ENCODE measurements at regions not wholly inside any gene's neighbourhood (a gene's known extent, or its start where the extent isn't known, plus 50 kb on each side); places are given as distances from the start of the nearest gene placed in this dataset.

GRCh38 chr6:146865756-146866379 lies 267.1 kb downstream of the ADGB start:
- H3K27ac ChIP-seq (replicated peaks in 1 of 4) = no peak overlapping the region
- 86% methylated on average over 5 of the region's 5 CpGs for WGBS
- no peaks in the 10 kb centered on the region for H3K36me3 ChIP-seq
- H3K9me3 ChIP-seq = no peaks in the 10 kb centered on the region
- no peak for DNase-seq (ENCODE audit: extremely low spot score)
- H3K4me3 ChIP-seq = no peak overlapping the region
- H3K4me1 ChIP-seq = peaks cover 0 to 1% (median under 1%) of the 10 kb centered on the region in 4 donors
- H3K27me3 ChIP-seq = no peaks in the 10 kb centered on the region
- intact Hi-C loops (cut with DNase I) = no loop called here
- TF ChIP-seq POLR2A (IDR thresholded peaks at IDR 0.05; ENCODE audit: low read depth) (no peak), CTCF (IDR thresholded peaks at IDR 0.05) (no peak), POLR2AphosphoS5 (IDR thresholded peaks at IDR 0.05) (no peak), EP300 (IDR thresholded peaks at IDR 0.05) (no peak)

- 94% methylated on average over 4 of the region's 4 CpGs for WGBS
- Histone ChIP-seq H3K9me3 (no peaks in the 10 kb centered on the region), H3K36me3 (no peaks in the 10 kb centered on the region), H3K4me3 (no peak overlapping the region), H3K27ac (replicated peaks in 1 of 4) (no peak overlapping the region), H3K27me3 (no peaks in the 10 kb centered on the region), H3K4me1 (no peaks in the 10 kb centered on the region)
- no peak for DNase-seq (ENCODE audit: extremely low spot score)
- intact Hi-C loops (cut with DNase I) = no loop called here
- no peak for TF ChIP-seq POLR2A (IDR thresholded peaks at IDR 0.05; ENCODE audit: low read depth)
- TF ChIP-seq EP300 (IDR thresholded peaks at IDR 0.05) = no peak
- TF ChIP-seq CTCF (IDR thresholded peaks at IDR 0.05) = no peak
- no peak for TF ChIP-seq POLR2AphosphoS5 (IDR thresholded peaks at IDR 0.05)
Measured at GRCh38 chr6:146866731-146867414, 268.1 kb downstream of the ADGB start.

GRCh38 chr6:146868671-146869209 lies 270.0 kb downstream of the ADGB start:
- H3K27ac ChIP-seq (replicated peaks in 1 of 4) = no peak overlapping the region
- WGBS = 48% methylated on average over 4 of the region's 4 CpGs
- TF ChIP-seq CTCF (IDR thresholded peaks at IDR 0.05) (no peak), POLR2A (IDR thresholded peaks at IDR 0.05; ENCODE audit: low read depth) (no peak), POLR2AphosphoS5 (IDR thresholded peaks at IDR 0.05) (no peak), EP300 (IDR thresholded peaks at IDR 0.05) (no peak)
- no peaks in the 10 kb centered on the region for H3K9me3 ChIP-seq
- H3K4me1 ChIP-seq = no peaks in the 10 kb centered on the region
- DNase-seq (ENCODE audit: extremely low spot score) = no peak
- no peaks in the 10 kb centered on the region for H3K36me3 ChIP-seq
- H3K27me3 ChIP-seq = no peaks in the 10 kb centered on the region
- no peak overlapping the region for H3K4me3 ChIP-seq
- intact Hi-C loops (cut with DNase I) = no loop called here

- no peak for TF ChIP-seq POLR2AphosphoS5 (IDR thresholded peaks at IDR 0.05)
- TF ChIP-seq EP300 (IDR thresholded peaks at IDR 0.05) = no peak
- no peak for TF ChIP-seq POLR2A (IDR thresholded peaks at IDR 0.05; ENCODE audit: low read depth)
- TF ChIP-seq CTCF (IDR thresholded peaks at IDR 0.05) = no peak
- Histone ChIP-seq H3K4me1 (no peaks in the 10 kb centered on the region), H3K27ac (replicated peaks in 1 of 4) (no peak overlapping the region), H3K4me3 (no peak overlapping the region), H3K9me3 (no peaks in the 10 kb centered on the region), H3K36me3 (no peaks in the 10 kb centered on the region), H3K27me3 (no peaks in the 10 kb centered on the region)
- intact Hi-C loops (cut with DNase I) = no loop called here
- no peak for DNase-seq (ENCODE audit: extremely low spot score)
- 82% methylated on average over 3 of the region's 3 CpGs for WGBS
Measured at GRCh38 chr6:146870760-146871159, 272.0 kb downstream of the ADGB start.
